ENCODE measurements at regions not wholly inside any gene's neighbourhood (a gene's known extent, or its start where the extent isn't known, plus 50 kb on each side); places are given as distances from the start of the nearest gene placed in this dataset.

DNA sequence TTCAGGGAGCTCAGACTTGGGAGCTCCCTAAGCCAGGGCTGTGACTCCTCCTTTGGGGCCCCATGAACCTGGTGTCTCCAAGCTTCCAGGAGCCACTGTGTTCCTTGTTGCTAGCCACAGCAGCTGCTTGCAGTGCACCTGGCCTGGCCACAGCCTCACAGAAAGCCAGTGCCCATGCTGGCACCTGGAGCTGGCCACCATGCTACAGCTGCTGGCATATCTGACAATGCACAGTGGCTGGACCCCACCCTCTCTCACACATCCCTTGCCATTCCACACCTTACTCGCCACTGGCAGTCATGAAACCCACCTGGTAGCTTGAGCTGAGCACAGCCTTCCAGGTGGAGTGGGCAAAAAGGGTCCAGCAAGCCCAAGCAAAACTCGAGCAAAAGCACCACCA lies 441.7 kb downstream of the ARAP2 start:
- TF ChIP-seq POLR2AphosphoS5 (IDR thresholded peaks at IDR 0.05; ENCODE audit: low read depth, low read length) (no peak), POLR2A (IDR thresholded peaks at IDR 0.05; ENCODE audit: low read depth, low read length) (no peak)
